ENCODE measurements at regions not wholly inside any gene's neighbourhood (a gene's known extent, or its start where the extent isn't known, plus 50 kb on each side); places are given as distances from the start of the nearest gene placed in this dataset.
A peak's percentile ranks its signal among the peaks of the same experiment; 100 is the strongest.

- no peak for TF ChIP-seq STAT5A (IDR thresholded peaks at IDR 0.05; ENCODE audit: borderline replicate concordance, low read length)
Measured at GRCh38 chr11:70557742-70558485, 159.6 kb downstream of the CTTN start (continued).

GRCh38 chr11:70558681-70559080 lies 160.4 kb downstream of the CTTN start:
- intact Hi-C loops (cut with micrococcal nuclease): no loop called here
- CTCF ChIA-PET (ENCODE audit: low intra/inter-chr PET ratio): no interaction called here
- Histone ChIP-seq H2AFZ (ENCODE audit: low read depth, low read length) (no peak overlapping the region), H3K79me2 (ENCODE audit: control insufficient read depth, insufficient read depth, low read length) (no peaks in the 10 kb centered on the region), H3K9me3 (replicated peaks; ENCODE audit: control insufficient read depth, insufficient read depth, low read depth, low read length) (no peaks in the 10 kb centered on the region), H3K9me1 (ENCODE audit: control insufficient read depth, insufficient read depth, low read length) (no peaks in the 10 kb centered on the region), H3K4me3 (no peak overlapping the region), H4K20me1 (replicated peaks; ENCODE audit: control insufficient read depth, insufficient read depth, low read length) (peaks cover 4% of the 10 kb centered on the region; the same call in 1 of the 2 replicates), H3K4me1 (replicated peaks in 1 of 2; ENCODE audit: control insufficient read depth in 2 of 2, insufficient read depth in 2 of 2, low read length in 2 of 2) (no peaks in the 10 kb centered on the region), H3K27ac (ENCODE audit: extremely low read depth, low read depth, low read length) (no peak overlapping the region), H3K4me2 (ENCODE audit: insufficient read depth, low read length) (no peak overlapping the region), H3K27me3 (ENCODE audit: control insufficient read depth in 2 of 2, insufficient read depth in 2 of 2, low read length in 2 of 2) (peaks cover 8 to 31% of the 10 kb centered on the region in 2 experiments; a peak in 3 of 5 replicates), H3K36me3 (ENCODE audit: control insufficient read depth, insufficient read depth, low read length) (no peaks in the 10 kb centered on the region), H3K9ac (ENCODE audit: insufficient read depth in 1 of 2, low read depth in 2 of 2, low read length in 2 of 2) (no peak overlapping the region)
- FAIRE-seq (no peak), ATAC-seq (no peak), DNase-seq (ENCODE audit: extremely low read depth in 1 of 4, low spot score in 3 of 4) (no peak)
- under 1% methylated on average over 16 of the region's 17 CpGs for WGBS (ENCODE audit: insufficient coverage, low coverage, missing lambda C conversion rate)
- POLR2A ChIA-PET: interaction anchor here (0.6 kb wide), 1 partner anchor 601 kb away, joined by 3 read pairs; no protein-coding TSS in a partner anchor
- TF ChIP-seq HINFP (tag; conservative IDR thresholded peaks at IDR 0.05; ENCODE audit: low read depth) (0 out of 2 replicates have a peak, but pooled peaks have one; percentile 13), TCF7L2 (IDR thresholded peaks at IDR 0.05; ENCODE audit: low read depth, low read length) (no peak)
- BruUV-seq (replicated peaks): no TSS peak
- in situ Hi-C loops (cut with MboI): no loop called here

All from K562 (cell line).